GM10248 (cell line): ENCODE measurements at regions not wholly inside any gene's neighbourhood (a gene's known extent, or its start where the extent isn't known, plus 50 kb on each side); places are given as distances from the start of the nearest gene placed in this dataset.

Source experiments
- CTCF ChIA-PET: fragments of 300-600 bp; sonication (Branson Sonifier 250); formaldehyde crosslinking; extraction: SDS; loops from one replicate; lab custom pipeline; 2021; ENCODE audit warnings: antibody characterized with exemption; lab: Yijun Ruan, JAX
- POLR2A ChIA-PET: fragments of 350-650 bp; sonication (Branson Sonifier 250); formaldehyde crosslinking; extraction: SDS; loops from one replicate; lab custom pipeline; 2020; ENCODE audit warnings: antibody characterized with exemption; lab: Yijun Ruan, JAX
- DNase-seq: peaks from one replicate; pipeline ENCODE4 v3.0.0; 2012; ENCODE audit errors: extremely low spot score
- CTCF ChIP-seq: IDR thresholded peaks from 2 replicates; pipeline ENCODE4 v1.5.1; 2012; ENCODE audit warnings: mild to moderate bottlenecking, low read depth; ENCODE audit errors: extremely low read depth, missing control alignments, control extremely low read depth

- TF ChIP-seq CTCF = no peak
- ChIA-PET POLR2A (no interaction called here), CTCF (no interaction called here)
- no peak for DNase-seq
Measured at GRCh38 chr2:177063331-177063730, 149.3 kb upstream of the HNRNPA3 start.

GRCh38 chr2:177064422-177064821, 148.2 kb upstream of the HNRNPA3 start:
- CTCF ChIA-PET = no interaction called here
- no peak for TF ChIP-seq CTCF
- POLR2A ChIA-PET = no interaction called here
- no peak for DNase-seq

GRCh38 chr2:177068967-177069366, 143.6 kb upstream of the HNRNPA3 start:
- ChIA-PET POLR2A (no interaction called here), CTCF (no interaction called here)
- no peak for TF ChIP-seq CTCF
- no peak for DNase-seq

DNA sequence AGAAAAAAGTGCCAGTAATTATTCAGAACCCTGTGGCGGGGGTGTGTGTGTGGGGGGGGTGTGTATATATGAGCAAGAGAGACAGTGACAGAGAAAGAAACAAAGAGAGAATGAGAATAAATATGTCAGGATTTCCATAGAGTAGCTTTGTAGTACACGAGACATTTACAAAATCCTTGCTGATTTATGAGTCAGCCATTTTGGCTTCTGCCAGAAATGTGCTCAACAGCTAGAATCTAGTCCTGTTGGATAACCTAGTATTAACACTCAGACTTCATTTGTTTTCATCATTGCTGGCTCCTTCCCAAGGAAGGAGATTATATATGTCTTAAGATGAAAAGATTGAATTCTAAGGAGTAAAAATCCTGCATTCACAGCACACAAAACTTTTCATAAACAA, 140.5 kb upstream of the HNRNPA3 start:
- ChIA-PET POLR2A (no interaction called here), CTCF (interaction anchor here (0.9 to 1.6 kb wide), 3 partner anchors 11 to 258 kb away, joined by 3 to 6 read pairs (median 4); no protein-coding TSS in a partner anchor)
- no peak for TF ChIP-seq CTCF
- DNase-seq = no peak

GRCh38 chr2:177073611-177074010, 139.0 kb upstream of the HNRNPA3 start:
- no peak for DNase-seq
- CTCF ChIA-PET = interaction anchor here (0.9 kb wide), 1 partner anchor 41 kb away, joined by 3 read pairs; no protein-coding TSS in a partner anchor
- TF ChIP-seq CTCF = no peak
- POLR2A ChIA-PET = interaction anchor here (0.6 to 0.7 kb wide), 2 partner anchors 17 to 107 kb away, joined by 3 read pairs; no protein-coding TSS in a partner anchor

- ChIA-PET POLR2A (interaction anchor here (0.6 to 0.7 kb wide), 2 partner anchors 17 to 108 kb away, joined by 3 read pairs; no protein-coding TSS in a partner anchor), CTCF (no interaction called here)
- no peak for TF ChIP-seq CTCF
- no peak for DNase-seq
Measured at GRCh38 chr2:177074099-177074710, 138.4 kb upstream of the HNRNPA3 start.
